Bone marrow (tissue), 2 donors: ENCODE measurements at regions not wholly inside any gene's neighbourhood (a gene's known extent, or its start where the extent isn't known, plus 50 kb on each side); places are given as distances from the start of the nearest gene placed in this dataset.
A peak's percentile ranks its signal among the peaks of the same experiment; 100 is the strongest.

Experiments
- DNase-seq, 2 donors: peaks; one replicate each; lab custom pipeline; 2025; lab: John Stamatoyannopoulos, UW

GRCh38 chr4:56086073-56086541 lies 137.4 kb downstream of the CEP135 start:
- peak in 1 of 2 donors; percentile 49 for DNase-seq

GRCh38 chr4:56085275-56085674 lies 136.5 kb downstream of the CEP135 start:
- DNase-seq: no peak

- DNase-seq: no peak
Measured at GRCh38 chr4:56084851-56085250, 136.1 kb downstream of the CEP135 start.
